LNCAP (cell line): ENCODE measurements at regions not wholly inside any gene's neighbourhood (a gene's known extent, or its start where the extent isn't known, plus 50 kb on each side); places are given as distances from the start of the nearest gene placed in this dataset.

ENCODE experiments used
- TF ChIP-seq, protein P1 (sequence below): fragments of 450-650 bp; IDR thresholded peaks from 2 replicates; pipeline ENCODE4 v1.5.1; 2017; ENCODE audit warnings: mild to moderate bottlenecking

DNA sequence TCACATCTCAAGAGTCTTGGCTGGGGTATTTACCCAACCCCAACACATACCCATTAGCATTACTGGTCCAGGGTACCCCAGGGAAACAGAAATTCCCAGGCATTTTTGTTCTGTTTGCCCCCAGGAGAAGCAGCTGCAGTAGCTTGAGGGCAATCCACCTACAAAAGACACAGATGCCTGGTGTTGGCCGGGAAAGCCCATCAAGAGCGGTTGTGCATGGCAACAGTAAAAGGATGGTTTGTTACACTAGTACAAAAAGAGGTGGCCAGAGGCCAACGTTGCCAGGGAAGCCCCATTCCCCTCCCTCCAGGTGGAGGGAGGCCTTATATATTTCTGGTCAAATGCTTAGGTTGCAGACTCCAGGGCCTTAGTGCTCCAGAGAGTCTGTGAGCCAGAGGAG, 637.8 kb downstream of the BCOR start:
- TF ChIP-seq, protein P1, sequence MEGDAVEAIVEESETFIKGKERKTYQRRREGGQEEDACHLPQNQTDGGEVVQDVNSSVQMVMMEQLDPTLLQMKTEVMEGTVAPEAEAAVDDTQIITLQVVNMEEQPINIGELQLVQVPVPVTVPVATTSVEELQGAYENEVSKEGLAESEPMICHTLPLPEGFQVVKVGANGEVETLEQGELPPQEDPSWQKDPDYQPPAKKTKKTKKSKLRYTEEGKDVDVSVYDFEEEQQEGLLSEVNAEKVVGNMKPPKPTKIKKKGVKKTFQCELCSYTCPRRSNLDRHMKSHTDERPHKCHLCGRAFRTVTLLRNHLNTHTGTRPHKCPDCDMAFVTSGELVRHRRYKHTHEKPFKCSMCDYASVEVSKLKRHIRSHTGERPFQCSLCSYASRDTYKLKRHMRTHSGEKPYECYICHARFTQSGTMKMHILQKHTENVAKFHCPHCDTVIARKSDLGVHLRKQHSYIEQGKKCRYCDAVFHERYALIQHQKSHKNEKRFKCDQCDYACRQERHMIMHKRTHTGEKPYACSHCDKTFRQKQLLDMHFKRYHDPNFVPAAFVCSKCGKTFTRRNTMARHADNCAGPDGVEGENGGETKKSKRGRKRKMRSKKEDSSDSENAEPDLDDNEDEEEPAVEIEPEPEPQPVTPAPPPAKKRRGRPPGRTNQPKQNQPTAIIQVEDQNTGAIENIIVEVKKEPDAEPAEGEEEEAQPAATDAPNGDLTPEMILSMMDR: no peak

DNA sequence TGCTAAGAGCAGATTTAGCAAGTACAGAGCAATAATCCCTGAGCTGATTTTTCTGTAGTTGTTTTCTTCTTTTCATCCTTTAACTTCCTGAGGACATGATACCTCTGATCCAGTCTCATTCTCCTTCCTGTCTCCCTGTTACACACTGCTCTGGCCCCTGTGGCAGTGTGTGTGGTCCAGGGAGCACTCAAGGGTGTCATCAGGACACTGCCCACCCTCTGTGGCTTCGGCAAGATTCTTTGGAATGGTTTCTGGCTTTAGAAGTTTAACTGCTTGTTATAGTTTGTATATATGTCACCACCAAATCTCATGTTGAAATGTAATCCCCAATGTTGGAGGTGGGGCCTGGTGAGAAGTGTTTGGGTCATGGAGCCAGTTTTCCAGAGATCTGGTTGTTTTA, 637.3 kb downstream of the BCOR start:
- TF ChIP-seq, protein P1: no peak

DNA sequence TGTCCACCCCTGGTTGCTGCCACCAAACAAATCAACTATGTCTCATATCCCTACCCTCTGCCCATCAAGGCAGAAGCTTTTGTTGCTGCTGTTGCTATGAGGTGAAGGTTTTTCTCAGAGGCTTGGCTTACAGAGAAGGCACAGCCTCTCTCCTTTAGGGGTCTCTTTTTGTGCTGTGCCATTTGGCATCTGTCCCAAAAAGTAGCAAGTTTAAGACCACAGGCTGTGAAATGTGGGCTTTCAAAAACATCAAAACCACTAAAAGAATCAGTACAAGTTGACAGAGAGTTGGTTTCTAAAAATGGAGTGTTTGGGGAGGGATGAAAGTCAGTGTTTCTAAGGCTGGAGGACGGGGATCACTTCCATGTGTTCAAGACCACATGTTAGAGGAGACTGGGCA, 634.9 kb downstream of the BCOR start:
- TF ChIP-seq, protein P1: no peak

DNA sequence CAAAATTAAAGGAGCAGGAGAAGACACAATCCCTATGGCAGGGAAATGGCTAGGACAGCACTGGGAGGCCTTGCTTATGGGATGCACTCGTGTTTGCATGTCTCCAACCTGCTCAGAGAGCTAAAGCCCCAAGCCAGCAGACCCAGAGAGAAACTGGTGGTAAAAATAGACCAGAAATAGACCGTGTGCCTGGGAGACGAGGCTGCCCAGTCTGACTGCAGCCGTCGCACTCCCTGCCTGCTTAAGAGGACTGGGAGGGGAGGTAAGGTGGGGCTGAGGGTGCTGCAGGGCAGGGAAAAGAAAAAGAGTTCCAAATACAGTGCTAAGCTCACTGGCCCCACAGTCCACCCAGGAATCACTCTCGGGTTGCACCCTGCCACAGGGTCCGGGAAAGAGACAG, 633.5 kb downstream of the BCOR start:
- TF ChIP-seq, protein P1: no peak

DNA sequence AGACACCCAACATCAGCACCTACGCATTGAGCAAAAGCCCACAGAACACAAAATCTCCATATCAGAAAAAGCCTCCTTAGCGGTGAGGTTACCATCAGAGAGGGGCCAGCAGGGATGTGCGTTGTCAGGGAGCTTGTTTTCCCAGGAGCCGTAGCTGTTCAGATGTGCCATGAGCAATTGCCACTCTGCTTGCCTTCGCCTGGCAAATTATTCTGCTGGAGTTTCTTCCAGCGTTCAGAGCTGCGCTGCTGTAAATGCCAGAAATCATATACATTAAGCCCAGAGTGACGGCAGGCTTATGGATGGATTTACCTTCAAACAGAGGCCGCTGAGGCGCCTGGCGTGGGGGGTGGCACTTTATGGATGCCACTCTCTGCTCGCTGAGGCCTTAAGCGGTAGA, 632.3 kb downstream of the BCOR start:
- TF ChIP-seq, protein P1: no peak

DNA sequence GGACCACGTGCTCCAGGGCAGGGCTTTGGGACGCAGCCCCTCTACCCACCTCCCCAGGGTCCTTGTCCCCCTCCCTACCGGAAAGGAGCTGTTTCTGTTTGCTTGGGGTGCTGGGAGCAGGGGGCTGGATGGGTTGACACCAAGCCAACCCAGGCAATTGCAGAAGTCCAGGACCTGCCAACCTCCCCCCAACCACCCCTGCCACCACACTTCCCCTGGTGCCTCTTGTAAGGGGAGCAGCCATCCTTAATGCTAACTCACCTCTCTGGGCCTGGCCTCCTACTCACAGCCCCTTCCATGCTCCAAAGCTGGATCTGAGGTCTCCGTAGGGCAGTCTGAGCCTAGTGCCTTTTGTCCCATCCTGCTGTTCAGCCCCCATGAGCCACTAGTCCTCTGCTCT, 631.9 kb downstream of the BCOR start:
- TF ChIP-seq, protein P1: no peak

DNA sequence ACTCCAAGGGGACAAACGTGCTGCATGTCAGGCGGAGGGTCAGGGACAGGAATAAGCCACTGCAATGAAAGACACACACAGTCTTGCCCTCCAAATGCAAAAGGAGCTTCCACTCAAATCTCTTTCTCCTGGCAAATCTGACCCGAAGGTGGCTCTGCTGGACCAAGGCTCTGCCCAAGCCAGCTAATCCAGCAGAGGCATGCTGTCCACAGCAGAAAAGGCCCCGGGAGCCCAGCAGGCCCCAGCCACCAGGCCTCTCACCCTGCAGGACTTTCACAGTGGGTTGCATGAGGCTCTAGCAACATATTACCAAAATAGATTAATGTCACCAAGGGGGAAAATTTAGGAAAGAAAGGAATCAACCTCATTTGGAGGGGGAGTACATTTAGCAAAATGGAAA, 628.6 kb downstream of the BCOR start:
- TF ChIP-seq, protein P1: no peak
